ENCODE measurements at regions not wholly inside any gene's neighbourhood (a gene's known extent, or its start where the extent isn't known, plus 50 kb on each side); places are given as distances from the start of the nearest gene placed in this dataset.

GRCh38 chr20:37598575-37599342, 71.1 kb upstream of the BLCAP start:
- DNase-seq: no peak

- DNase-seq: no peak
These were observed 70.4 kb upstream of the BLCAP start for GRCh38 chr20:37598100-37598543.

GRCh38 chr20:37596890-37597536, 69.3 kb upstream of the BLCAP start:
- no peak for DNase-seq

- no peak for DNase-seq
These were observed 68.5 kb upstream of the BLCAP start for GRCh38 chr20:37596168-37596567.

GRCh38 chr20:37593710-37594109, 66.0 kb upstream of the BLCAP start:
- no peak for DNase-seq

- no peak for DNase-seq
These were observed 63.3 kb upstream of the BLCAP start for GRCh38 chr20:37590938-37591490.

- DNase-seq: no peak
These were observed 58.4 kb upstream of the BLCAP start for GRCh38 chr20:37586078-37586477.

GRCh38 chr20:37584238-37584807, 56.6 kb upstream of the BLCAP start:
- no peak for DNase-seq

- no peak for DNase-seq
These were observed 53.6 kb upstream of the BLCAP start for GRCh38 chr20:37581246-37581645.

- DNase-seq: no peak
These were observed 52.4 kb upstream of the BLCAP start for GRCh38 chr20:37580069-37580468.

GRCh38 chr20:37579106-37579505, 51.4 kb upstream of the BLCAP start:
- no peak for DNase-seq

- DNase-seq: no peak
These were observed 50.3 kb upstream of the BLCAP start for GRCh38 chr20:37577981-37578380.

All from muscle of arm (tissue), 1 donor.